Vagina (tissue), 2 donors: ENCODE measurements at regions not wholly inside any gene's neighbourhood (a gene's known extent, or its start where the extent isn't known, plus 50 kb on each side); places are given as distances from the start of the nearest gene placed in this dataset.

ENCODE experiments used
- POLR2A ChIP-seq, 2 donors: fragments of 450-650 bp; IDR thresholded peaks; one replicate each; pipeline ENCODE4 v1.6.1; 2017; ENCODE audit warnings: antibody characterized with exemption in 2 of 2, mild to moderate bottlenecking in 2 of 2, moderate library complexity in 2 of 2
- POLR2AphosphoS5 ChIP-seq, 2 donors: sonication (generic); formaldehyde crosslinking; IDR thresholded peaks; one replicate each; pipeline ENCODE4 v1.9.0; 2017; ENCODE audit warnings: antibody characterized with exemption in 2 of 2, mild to moderate bottlenecking in 2 of 2, low read depth in 1 of 2; ENCODE audit not compliant: insufficient read depth in 1 of 2
- TF ChIP-seq, protein P1 (sequence below), 3 experiments: fragments of 450-650 bp in 2 of 3; fragments of 200-600 bp in 1 of 3; sonication (generic) in 1 of 3; IDR thresholded peaks; one replicate each; pipeline ENCODE4 v1.5.1; 2017 to 2019; ENCODE audit warnings: antibody characterized with exemption in 3 of 3, mild to moderate bottlenecking in 2 of 3, moderate library complexity in 2 of 3

DNA sequence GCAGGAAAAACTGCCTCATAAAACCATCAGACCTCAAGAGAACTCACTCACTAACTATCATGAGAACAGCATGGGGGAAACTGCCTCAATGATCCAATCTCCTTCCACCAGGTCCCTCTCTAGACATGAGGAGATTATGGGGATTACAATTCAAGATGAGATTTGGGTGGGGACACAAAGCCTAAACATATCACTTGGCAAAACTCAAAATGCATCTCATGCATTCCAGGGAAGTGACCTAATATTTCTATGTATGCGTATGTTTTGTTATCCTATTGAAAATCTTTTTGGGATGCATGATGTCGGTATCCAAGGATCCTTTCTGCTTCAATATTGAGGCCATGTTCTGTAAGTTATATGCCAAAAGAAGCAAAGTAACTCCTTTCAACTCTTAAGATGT is 174.0 kb downstream of the PLK2 start:
- TF ChIP-seq, protein P1, sequence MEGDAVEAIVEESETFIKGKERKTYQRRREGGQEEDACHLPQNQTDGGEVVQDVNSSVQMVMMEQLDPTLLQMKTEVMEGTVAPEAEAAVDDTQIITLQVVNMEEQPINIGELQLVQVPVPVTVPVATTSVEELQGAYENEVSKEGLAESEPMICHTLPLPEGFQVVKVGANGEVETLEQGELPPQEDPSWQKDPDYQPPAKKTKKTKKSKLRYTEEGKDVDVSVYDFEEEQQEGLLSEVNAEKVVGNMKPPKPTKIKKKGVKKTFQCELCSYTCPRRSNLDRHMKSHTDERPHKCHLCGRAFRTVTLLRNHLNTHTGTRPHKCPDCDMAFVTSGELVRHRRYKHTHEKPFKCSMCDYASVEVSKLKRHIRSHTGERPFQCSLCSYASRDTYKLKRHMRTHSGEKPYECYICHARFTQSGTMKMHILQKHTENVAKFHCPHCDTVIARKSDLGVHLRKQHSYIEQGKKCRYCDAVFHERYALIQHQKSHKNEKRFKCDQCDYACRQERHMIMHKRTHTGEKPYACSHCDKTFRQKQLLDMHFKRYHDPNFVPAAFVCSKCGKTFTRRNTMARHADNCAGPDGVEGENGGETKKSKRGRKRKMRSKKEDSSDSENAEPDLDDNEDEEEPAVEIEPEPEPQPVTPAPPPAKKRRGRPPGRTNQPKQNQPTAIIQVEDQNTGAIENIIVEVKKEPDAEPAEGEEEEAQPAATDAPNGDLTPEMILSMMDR (IDR thresholded peaks at IDR 0.05) = no peak
- TF ChIP-seq POLR2AphosphoS5 (IDR thresholded peaks at IDR 0.05; ENCODE audit: insufficient read depth in 1 of 2, low read depth in 1 of 2) (no peak), POLR2A (IDR thresholded peaks at IDR 0.05) (no peak)
